ENCODE measurements at regions not wholly inside any gene's neighbourhood (a gene's known extent, or its start where the extent isn't known, plus 50 kb on each side); places are given as distances from the start of the nearest gene placed in this dataset.
"Not testable (repeated sequence)": the region's sequence is repeated elsewhere in the genome, so short reads cannot be mapped to it uniquely, and the experiment has no call there.

DNA sequence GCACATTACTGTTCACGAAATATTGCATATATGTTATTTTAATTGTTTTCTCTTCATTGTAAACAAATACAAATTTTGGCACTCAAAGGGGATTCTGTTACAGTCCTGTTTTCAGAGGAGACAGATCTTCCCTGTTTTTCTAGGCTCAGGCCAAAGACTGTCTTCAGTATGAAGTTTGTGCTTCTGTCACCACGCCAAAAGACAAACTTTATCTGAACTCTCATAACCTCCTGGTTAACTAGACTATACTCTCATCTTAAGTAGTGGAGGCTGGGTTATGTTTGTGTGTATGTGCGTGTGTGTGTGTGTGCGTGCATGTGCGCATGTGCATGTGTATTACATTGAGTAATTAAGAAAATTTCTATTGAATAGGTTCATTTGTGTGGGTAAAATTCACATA, 676.8 kb upstream of the HS3ST1 start:
- no peak overlapping the region for H3K27ac ChIP-seq
- TF ChIP-seq, protein P1, sequence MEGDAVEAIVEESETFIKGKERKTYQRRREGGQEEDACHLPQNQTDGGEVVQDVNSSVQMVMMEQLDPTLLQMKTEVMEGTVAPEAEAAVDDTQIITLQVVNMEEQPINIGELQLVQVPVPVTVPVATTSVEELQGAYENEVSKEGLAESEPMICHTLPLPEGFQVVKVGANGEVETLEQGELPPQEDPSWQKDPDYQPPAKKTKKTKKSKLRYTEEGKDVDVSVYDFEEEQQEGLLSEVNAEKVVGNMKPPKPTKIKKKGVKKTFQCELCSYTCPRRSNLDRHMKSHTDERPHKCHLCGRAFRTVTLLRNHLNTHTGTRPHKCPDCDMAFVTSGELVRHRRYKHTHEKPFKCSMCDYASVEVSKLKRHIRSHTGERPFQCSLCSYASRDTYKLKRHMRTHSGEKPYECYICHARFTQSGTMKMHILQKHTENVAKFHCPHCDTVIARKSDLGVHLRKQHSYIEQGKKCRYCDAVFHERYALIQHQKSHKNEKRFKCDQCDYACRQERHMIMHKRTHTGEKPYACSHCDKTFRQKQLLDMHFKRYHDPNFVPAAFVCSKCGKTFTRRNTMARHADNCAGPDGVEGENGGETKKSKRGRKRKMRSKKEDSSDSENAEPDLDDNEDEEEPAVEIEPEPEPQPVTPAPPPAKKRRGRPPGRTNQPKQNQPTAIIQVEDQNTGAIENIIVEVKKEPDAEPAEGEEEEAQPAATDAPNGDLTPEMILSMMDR (IDR thresholded peaks at IDR 0.05), result no peak
- TF ChIP-seq POLR2A (IDR thresholded peaks at IDR 0.05) (no peak), EP300 (IDR thresholded peaks at IDR 0.05) (no peak)
- H3K27me3 ChIP-seq, result no peaks in the 10 kb centered on the region
- H3K4me3 ChIP-seq, result no peak overlapping the region
- no peaks in the 10 kb centered on the region for H3K4me1 ChIP-seq
- WGBS, 2 donors, result 79 to 81% methylated on average over 5 of the region's 5 CpGs
- DNase-seq, result no peak
- H3K36me3 ChIP-seq, result no peaks in the 10 kb centered on the region
- no peaks in the 10 kb centered on the region for H3K9me3 ChIP-seq
- intact Hi-C loops (cut with DNase I), result no loop called here

DNA sequence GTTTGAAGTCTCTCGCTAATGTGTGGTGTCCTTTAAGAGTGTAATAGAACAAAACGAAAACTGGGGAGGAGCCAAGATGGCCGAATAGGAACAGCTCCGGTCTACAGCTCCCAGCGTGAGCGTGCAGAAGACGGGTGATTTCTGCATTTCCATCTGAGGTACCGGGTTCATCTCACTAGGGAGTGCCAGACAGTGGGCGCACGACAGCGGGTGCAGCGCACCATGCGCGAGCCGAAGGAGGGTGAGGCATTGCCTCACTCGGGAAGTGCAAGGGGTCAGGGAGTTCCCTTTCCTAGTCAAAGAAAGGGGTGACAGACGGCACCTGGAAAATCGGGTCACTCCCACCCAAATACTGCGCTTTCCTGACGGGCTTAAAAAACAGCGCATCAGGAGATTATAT, 661.2 kb upstream of the HS3ST1 start:
- H3K4me3 ChIP-seq; intact Hi-C loops (cut with DNase I); H3K36me3 ChIP-seq; H3K4me1 ChIP-seq; H3K27me3 ChIP-seq; DNase-seq; H3K27ac ChIP-seq; H3K9me3 ChIP-seq: not testable (repeated sequence)
- 92% methylated on average over 21 of the region's 21 CpGs for WGBS, 2 donors

DNA sequence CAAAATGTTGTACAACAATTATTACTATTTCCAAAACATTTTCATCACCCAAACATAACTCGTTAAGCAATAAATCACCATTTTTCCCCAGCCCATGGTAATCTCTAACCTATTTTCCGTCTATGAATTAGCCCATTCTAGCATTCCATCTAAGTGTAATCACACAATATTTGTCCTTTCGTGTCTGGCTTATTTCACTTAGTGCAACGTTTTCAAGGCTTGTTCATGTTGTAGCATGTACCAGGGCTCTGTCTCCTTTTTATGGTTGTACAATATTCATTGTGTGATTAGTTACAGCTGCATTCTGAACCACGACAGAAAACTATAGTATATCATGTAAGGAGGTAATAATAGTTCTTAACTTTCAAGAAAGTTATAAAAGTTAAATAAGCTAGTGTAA, 656.0 kb upstream of the HS3ST1 start:
- Histone ChIP-seq H3K27ac (no peak overlapping the region), H3K9me3 (peaks cover 0 to 3% (median 0%) of the 10 kb centered on the region in 4 donors), H3K4me3 (no peak overlapping the region), H3K4me1 (no peaks in the 10 kb centered on the region), H3K36me3 (no peaks in the 10 kb centered on the region), H3K27me3 (no peaks in the 10 kb centered on the region)
- no peak for DNase-seq
- TF ChIP-seq POLR2AphosphoS5 (IDR thresholded peaks at IDR 0.05), result no peak
- no peak for TF ChIP-seq POLR2A (IDR thresholded peaks at IDR 0.05)
- TF ChIP-seq, protein P1 (IDR thresholded peaks at IDR 0.05), result no peak
- no peak for TF ChIP-seq EP300 (IDR thresholded peaks at IDR 0.05)
- 53 to 60% methylated on average over 5 of the region's 5 CpGs for WGBS, 2 donors
- intact Hi-C loops (cut with DNase I), result no loop called here

DNA sequence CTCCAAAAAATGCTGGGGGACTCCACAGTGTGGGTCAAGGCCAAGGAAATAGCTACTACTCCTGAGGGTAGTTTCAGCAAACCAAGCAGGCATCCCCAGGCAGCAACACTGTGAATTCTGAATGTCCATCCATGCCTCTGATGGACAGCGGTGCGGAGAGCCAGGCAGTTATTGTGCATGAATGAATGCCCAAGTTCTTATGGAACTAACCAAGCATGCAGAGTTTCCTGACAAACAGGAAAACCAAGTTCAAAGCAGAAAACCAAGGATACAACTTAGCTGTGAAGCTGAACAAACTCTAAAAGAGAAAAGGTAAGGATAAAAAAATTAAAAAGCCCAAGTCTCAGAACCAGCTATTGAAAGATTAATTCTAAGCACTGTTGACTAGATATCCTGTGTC, 642.6 kb upstream of the HS3ST1 start:
- H3K9me3 ChIP-seq, result no peaks in the 10 kb centered on the region
- H3K36me3 ChIP-seq, result no peaks in the 10 kb centered on the region
- H3K27ac ChIP-seq, result no peak overlapping the region
- H3K4me1 ChIP-seq, result no peaks in the 10 kb centered on the region
- no peaks in the 10 kb centered on the region for H3K27me3 ChIP-seq
- no peak for DNase-seq
- intact Hi-C loops (cut with DNase I), result no loop called here
- WGBS, 2 donors, result 75 to 96% methylated on average over 2 of the region's 2 CpGs
- H3K4me3 ChIP-seq, result no peak overlapping the region
- TF ChIP-seq POLR2A (IDR thresholded peaks at IDR 0.05), result no peak
- TF ChIP-seq, protein P1 (IDR thresholded peaks at IDR 0.05), result no peak
- TF ChIP-seq EP300 (IDR thresholded peaks at IDR 0.05), result no peak
- TF ChIP-seq POLR2AphosphoS5 (IDR thresholded peaks at IDR 0.05), result no peak

DNA sequence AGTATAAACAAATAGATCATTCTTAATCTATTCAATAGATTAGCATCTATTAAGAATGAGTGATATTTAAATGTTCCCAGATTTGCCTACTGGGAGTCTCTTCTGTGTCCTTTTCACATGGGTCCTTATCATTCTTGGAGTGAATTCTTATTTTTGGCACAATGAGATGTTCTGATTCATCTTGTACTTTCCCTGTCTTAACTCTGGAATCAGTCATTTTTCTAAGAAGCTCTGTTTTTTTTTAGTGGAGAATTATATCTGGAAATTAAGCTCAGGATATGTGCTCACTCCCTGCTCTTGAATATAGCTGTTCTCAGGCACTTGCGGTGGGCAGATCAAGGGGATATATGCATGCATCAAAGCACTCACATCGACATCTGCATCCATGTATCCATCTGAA, 625.3 kb upstream of the HS3ST1 start:
- Histone ChIP-seq H3K36me3 (no peaks in the 10 kb centered on the region), H3K9me3 (no peaks in the 10 kb centered on the region), H3K4me3 (no peak overlapping the region), H3K4me1 (no peaks in the 10 kb centered on the region), H3K27me3 (no peaks in the 10 kb centered on the region), H3K27ac (no peak overlapping the region)
- no peak for DNase-seq
- TF ChIP-seq, protein P1 (IDR thresholded peaks at IDR 0.05), result no peak
- TF ChIP-seq EP300 (IDR thresholded peaks at IDR 0.05) (no peak), POLR2A (IDR thresholded peaks at IDR 0.05) (no peak), POLR2AphosphoS5 (IDR thresholded peaks at IDR 0.05) (no peak)
- intact Hi-C loops (cut with DNase I), result no loop called here
- 84 to 86% methylated on average over 2 of the region's 2 CpGs for WGBS, 2 donors

All from sigmoid colon (tissue), 6 donors.